Kidney tubule cell (primary cell): ENCODE measurements at regions not wholly inside any gene's neighbourhood (a gene's known extent, or its start where the extent isn't known, plus 50 kb on each side); places are given as distances from the start of the nearest gene placed in this dataset.
"Not testable (repeated sequence)": the region's sequence is repeated elsewhere in the genome, so short reads cannot be mapped to it uniquely, and the experiment has no call there.

Experiments used
- DNase-seq: peaks from one replicate; pipeline ENCODE4 v3.0.0-alpha.2; 2018; ENCODE audit warnings: low spot score

- not testable (repeated sequence) for DNase-seq
Measured at GRCh38 chr2:242108797-242109500, 239.4 kb downstream of the RTP5 start.

GRCh38 chr2:242109819-242110218, 240.3 kb downstream of the RTP5 start:
- not testable (repeated sequence) for DNase-seq

GRCh38 chr2:242111954-242112353, 242.4 kb downstream of the RTP5 start:
- not testable (repeated sequence) for DNase-seq

- not testable (repeated sequence) for DNase-seq
Measured at GRCh38 chr2:242113492-242113891, 244.0 kb downstream of the RTP5 start.

- DNase-seq: not testable (repeated sequence)
Measured at GRCh38 chr2:242116676-242117075, 247.1 kb downstream of the RTP5 start.

- not testable (repeated sequence) for DNase-seq
Measured at GRCh38 chr2:242117305-242117704, 247.8 kb downstream of the RTP5 start.

- DNase-seq: not testable (repeated sequence)
Measured at GRCh38 chr2:242119682-242120081, 250.2 kb downstream of the RTP5 start.

- not testable (repeated sequence) for DNase-seq
Measured at GRCh38 chr2:242130682-242131081, 261.2 kb downstream of the RTP5 start.

GRCh38 chr2:242159921-242160320, 290.4 kb downstream of the RTP5 start:
- not testable (repeated sequence) for DNase-seq

- DNase-seq: not testable (repeated sequence)
Measured at GRCh38 chr2:242165115-242165514, 295.6 kb downstream of the RTP5 start.

GRCh38 chr2:242171290-242171689, 301.8 kb downstream of the RTP5 start:
- DNase-seq: not testable (repeated sequence)
